Uterus (tissue), 2 donors: ENCODE measurements at regions not wholly inside any gene's neighbourhood (a gene's known extent, or its start where the extent isn't known, plus 50 kb on each side); places are given as distances from the start of the nearest gene placed in this dataset.

Source experiments
- CTCF ChIP-seq, 4 experiments: fragments of 200-600 bp in 2 of 4; fragments of 450-650 bp in 2 of 4; sonication (generic) in 2 of 4; IDR thresholded peaks; one replicate each; pipeline ENCODE4 v1.5.1; 2016 to 2019; ENCODE audit warnings: antibody characterized with exemption in 4 of 4, mild to moderate bottlenecking in 2 of 4, moderate library complexity in 1 of 4
- POLR2A ChIP-seq, 2 donors: fragments of 450-650 bp; IDR thresholded peaks; one replicate each; pipeline ENCODE4 v1.6.1; 2016; ENCODE audit warnings: antibody characterized with exemption in 2 of 2, mild to moderate bottlenecking in 1 of 2, moderate library complexity in 1 of 2

GRCh38 chr9:20016611-20017010 lies 227.8 kb upstream of the SLC24A2 start:
- TF ChIP-seq CTCF (IDR thresholded peaks at IDR 0.05), result no peak
- no peak for TF ChIP-seq POLR2A (IDR thresholded peaks at IDR 0.05)
